ENCODE measurements at regions not wholly inside any gene's neighbourhood (a gene's known extent, or its start where the extent isn't known, plus 50 kb on each side); places are given as distances from the start of the nearest gene placed in this dataset.
A peak's percentile ranks its signal among the peaks of the same experiment; 100 is the strongest.

GRCh38 chr20:50368813-50369224 lies 141.4 kb upstream of the PTPN1 start:
- ChIA-PET POLR2A (no interaction called here), CTCF (interaction anchor here (0.8 kb wide), 1 partner anchor 190 kb away, joined by 3 read pairs; no protein-coding TSS in a partner anchor)
- Mint-ChIP-seq H3K27ac (no peak overlapping the region), H3K4me3 (no peak overlapping the region), H3K4me1 (0 out of 2 replicates have a peak, but pooled peaks cover 7% of the 10 kb centered on the region), H3K9me3 (peaks cover 4% of the 10 kb centered on the region; the same call in 1 of the 2 replicates), H3K27me3 (ENCODE audit: low read depth) (no peaks in the 10 kb centered on the region), H3K36me3 (no peaks in the 10 kb centered on the region)
- ATAC-seq (no peak), DNase-seq (ENCODE audit: low spot score) (no peak)
- TF ChIP-seq, protein P1, sequence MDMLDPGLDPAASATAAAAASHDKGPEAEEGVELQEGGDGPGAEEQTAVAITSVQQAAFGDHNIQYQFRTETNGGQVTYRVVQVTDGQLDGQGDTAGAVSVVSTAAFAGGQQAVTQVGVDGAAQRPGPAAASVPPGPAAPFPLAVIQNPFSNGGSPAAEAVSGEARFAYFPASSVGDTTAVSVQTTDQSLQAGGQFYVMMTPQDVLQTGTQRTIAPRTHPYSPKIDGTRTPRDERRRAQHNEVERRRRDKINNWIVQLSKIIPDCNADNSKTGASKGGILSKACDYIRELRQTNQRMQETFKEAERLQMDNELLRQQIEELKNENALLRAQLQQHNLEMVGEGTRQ (CRISPR knock-in tag; IDR thresholded peaks at IDR 0.05): peak; percentile 37; the same call in 1 of the 2 replicates
- no peak for TF ChIP-seq KAT7 (CRISPR knock-in tag; IDR thresholded peaks at IDR 0.05; ENCODE audit: borderline replicate concordance)

DNA sequence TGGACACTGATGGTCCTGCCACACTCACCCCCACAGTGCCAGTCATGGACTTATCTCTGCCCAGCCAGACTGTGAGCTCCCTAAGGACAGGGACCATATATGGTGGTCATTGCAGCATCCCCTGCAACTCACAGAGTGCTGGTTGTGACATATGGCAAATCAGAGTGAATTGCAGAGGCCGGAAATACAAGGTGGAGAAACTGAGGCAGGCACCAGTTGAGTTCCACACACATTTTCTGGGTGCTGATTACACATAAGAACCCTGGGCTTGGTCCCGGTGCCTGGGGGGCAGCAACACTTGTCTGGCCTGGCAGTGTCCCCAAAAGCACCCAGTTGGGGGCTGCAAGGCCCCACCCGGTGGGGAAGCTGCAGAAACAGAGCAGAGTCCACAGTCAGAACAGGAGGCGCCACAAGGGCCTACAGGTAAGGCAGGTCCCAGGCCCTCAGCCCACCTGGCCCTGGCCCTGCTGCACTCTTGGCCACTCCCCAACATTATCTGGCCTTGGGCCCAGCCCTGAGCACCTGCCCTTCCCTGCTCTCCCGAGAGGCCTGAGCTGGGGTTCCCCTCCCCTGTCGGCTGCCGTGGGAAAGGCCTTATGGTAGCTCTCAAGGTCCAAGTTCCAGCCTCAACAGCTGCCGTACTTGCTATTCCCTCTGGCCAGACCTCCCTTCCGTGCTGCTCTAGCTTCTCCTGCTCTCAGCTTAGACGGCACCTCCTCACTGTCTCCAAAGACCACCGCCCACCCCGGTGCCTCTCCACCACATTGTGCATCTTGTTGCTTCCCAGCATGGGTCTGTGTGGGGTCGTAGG lies 140.8 kb upstream of the PTPN1 start:
- no peaks in the 10 kb centered on the region for H3K27me3 Mint-ChIP-seq (ENCODE audit: low read depth)
- H3K4me1 Mint-ChIP-seq: 0 out of 2 replicates have a peak, but pooled peaks cover 7% of the 10 kb centered on the region
- no peak for DNase-seq (ENCODE audit: low spot score)
- TF ChIP-seq NR1H2 (CRISPR knock-in tag; IDR thresholded peaks at IDR 0.05): no peak
- no peak for TF ChIP-seq ATF1 (CRISPR knock-in tag; IDR thresholded peaks at IDR 0.05)
- TF ChIP-seq GTF2I (CRISPR knock-in tag; conservative IDR thresholded peaks at IDR 0.05): no peak
- TF ChIP-seq KAT7 (CRISPR knock-in tag; IDR thresholded peaks at IDR 0.05; ENCODE audit: borderline replicate concordance): no peak
- TF ChIP-seq, protein P2, sequence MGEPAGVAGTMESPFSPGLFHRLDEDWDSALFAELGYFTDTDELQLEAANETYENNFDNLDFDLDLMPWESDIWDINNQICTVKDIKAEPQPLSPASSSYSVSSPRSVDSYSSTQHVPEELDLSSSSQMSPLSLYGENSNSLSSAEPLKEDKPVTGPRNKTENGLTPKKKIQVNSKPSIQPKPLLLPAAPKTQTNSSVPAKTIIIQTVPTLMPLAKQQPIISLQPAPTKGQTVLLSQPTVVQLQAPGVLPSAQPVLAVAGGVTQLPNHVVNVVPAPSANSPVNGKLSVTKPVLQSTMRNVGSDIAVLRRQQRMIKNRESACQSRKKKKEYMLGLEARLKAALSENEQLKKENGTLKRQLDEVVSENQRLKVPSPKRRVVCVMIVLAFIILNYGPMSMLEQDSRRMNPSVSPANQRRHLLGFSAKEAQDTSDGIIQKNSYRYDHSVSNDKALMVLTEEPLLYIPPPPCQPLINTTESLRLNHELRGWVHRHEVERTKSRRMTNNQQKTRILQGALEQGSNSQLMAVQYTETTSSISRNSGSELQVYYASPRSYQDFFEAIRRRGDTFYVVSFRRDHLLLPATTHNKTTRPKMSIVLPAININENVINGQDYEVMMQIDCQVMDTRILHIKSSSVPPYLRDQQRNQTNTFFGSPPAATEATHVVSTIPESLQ (CRISPR knock-in tag; IDR thresholded peaks at IDR 0.05): no peak
- TF ChIP-seq MXD4 (CRISPR knock-in tag; IDR thresholded peaks at IDR 0.05; ENCODE audit: borderline replicate concordance): no peak
- TF ChIP-seq, protein P1 (CRISPR knock-in tag; IDR thresholded peaks at IDR 0.05): no peak
- TF ChIP-seq EMX1 (CRISPR knock-in tag; IDR thresholded peaks at IDR 0.05): no peak
- TF ChIP-seq, protein P3, sequence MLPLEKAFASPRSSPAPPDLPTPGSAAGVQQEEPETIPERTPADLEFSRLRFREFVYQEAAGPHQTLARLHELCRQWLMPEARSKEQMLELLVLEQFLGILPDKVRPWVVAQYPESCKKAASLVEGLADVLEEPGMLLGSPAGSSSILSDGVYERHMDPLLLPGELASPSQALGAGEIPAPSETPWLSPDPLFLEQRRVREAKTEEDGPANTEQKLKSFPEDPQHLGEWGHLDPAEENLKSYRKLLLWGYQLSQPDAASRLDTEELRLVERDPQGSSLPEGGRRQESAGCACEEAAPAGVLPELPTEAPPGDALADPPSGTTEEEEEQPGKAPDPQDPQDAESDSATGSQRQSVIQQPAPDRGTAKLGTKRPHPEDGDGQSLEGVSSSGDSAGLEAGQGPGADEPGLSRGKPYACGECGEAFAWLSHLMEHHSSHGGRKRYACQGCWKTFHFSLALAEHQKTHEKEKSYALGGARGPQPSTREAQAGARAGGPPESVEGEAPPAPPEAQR (CRISPR knock-in tag; IDR thresholded peaks at IDR 0.05): no peak
- TF ChIP-seq, protein P4, sequence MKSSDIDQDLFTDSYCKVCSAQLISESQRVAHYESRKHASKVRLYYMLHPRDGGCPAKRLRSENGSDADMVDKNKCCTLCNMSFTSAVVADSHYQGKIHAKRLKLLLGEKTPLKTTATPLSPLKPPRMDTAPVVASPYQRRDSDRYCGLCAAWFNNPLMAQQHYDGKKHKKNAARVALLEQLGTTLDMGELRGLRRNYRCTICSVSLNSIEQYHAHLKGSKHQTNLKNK (CRISPR knock-in tag; IDR thresholded peaks at IDR 0.05): no peak
- no peak for TF ChIP-seq ZNF219 (CRISPR knock-in tag; IDR thresholded peaks at IDR 0.05; ENCODE audit: borderline replicate concordance)
- no peak for TF ChIP-seq JUN (CRISPR knock-in tag; IDR thresholded peaks at IDR 0.05)
- TF ChIP-seq SOX15 (CRISPR knock-in tag; IDR thresholded peaks at IDR 0.05): no peak
- TF ChIP-seq, protein P5, sequence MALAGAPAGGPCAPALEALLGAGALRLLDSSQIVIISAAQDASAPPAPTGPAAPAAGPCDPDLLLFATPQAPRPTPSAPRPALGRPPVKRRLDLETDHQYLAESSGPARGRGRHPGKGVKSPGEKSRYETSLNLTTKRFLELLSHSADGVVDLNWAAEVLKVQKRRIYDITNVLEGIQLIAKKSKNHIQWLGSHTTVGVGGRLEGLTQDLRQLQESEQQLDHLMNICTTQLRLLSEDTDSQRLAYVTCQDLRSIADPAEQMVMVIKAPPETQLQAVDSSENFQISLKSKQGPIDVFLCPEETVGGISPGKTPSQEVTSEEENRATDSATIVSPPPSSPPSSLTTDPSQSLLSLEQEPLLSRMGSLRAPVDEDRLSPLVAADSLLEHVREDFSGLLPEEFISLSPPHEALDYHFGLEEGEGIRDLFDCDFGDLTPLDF (CRISPR knock-in tag; IDR thresholded peaks at IDR 0.05): no peak
- no peak for TF ChIP-seq ZNF121 (CRISPR knock-in tag; IDR thresholded peaks at IDR 0.05)
- TF ChIP-seq ZNF138 (CRISPR knock-in tag; conservative IDR thresholded peaks at IDR 0.05): no peak
- no peak for TF ChIP-seq NFATC4 (CRISPR knock-in tag; IDR thresholded peaks at IDR 0.05)
- no peak for TF ChIP-seq ZNF423 (CRISPR knock-in tag; IDR thresholded peaks at IDR 0.05)
- TF ChIP-seq ZNF317 (CRISPR knock-in tag; IDR thresholded peaks at IDR 0.05; ENCODE audit: borderline replicate concordance, low read depth): no peak
- TF ChIP-seq IRF2 (CRISPR knock-in tag; IDR thresholded peaks at IDR 0.05; ENCODE audit: borderline replicate concordance, low read depth): no peak
- CTCF ChIA-PET: interaction anchor here (0.8 to 1.0 kb wide), 2 partner anchors 191 to 207 kb away, joined by 3 to 5 read pairs; no protein-coding TSS in a partner anchor
- no peaks in the 10 kb centered on the region for H3K36me3 Mint-ChIP-seq
- ATAC-seq: peak; percentile 26; the same call in 1 of the 2 replicates
- H3K9me3 Mint-ChIP-seq: peaks cover 4% of the 10 kb centered on the region; the same call in 1 of the 2 replicates
- no peak overlapping the region for H3K4me3 Mint-ChIP-seq
- POLR2A ChIA-PET: interaction anchor here (0.6 kb wide), 1 partner anchor 20 kb away, joined by 3 read pairs; no protein-coding TSS in a partner anchor
- H3K27ac Mint-ChIP-seq: no peak overlapping the region

Measured in WTC11 (cell line).